ENCODE measurements at regions not wholly inside any gene's neighbourhood (a gene's known extent, or its start where the extent isn't known, plus 50 kb on each side); places are given as distances from the start of the nearest gene placed in this dataset.
"Not testable (repeated sequence)": the region's sequence is repeated elsewhere in the genome, so short reads cannot be mapped to it uniquely, and the experiment has no call there.

GRCh38 chr6:92710048-92710447 is 709.3 kb downstream of the EPHA7 start:
- DNase-seq (ENCODE audit: low spot score): no peak

DNA sequence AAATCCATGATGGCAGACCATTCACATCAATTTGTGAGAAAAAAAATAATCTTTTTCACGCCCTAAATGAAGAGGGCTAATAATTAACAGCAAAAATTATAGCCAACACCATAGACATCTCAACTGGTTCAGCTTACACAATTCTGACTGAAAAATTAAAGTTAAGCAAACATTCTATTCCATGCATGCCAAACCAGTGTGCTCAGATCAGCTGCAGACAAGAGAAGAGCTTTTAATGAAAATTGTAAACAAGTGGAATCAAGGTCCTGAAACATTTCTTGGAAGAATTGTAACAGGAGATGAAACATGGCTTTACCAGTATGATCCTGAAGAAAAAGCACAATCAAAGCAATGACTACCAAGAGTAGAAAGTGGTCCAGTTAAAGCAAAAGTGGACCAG is 710.4 kb downstream of the EPHA7 start:
- no peak for DNase-seq (ENCODE audit: low spot score)

DNA sequence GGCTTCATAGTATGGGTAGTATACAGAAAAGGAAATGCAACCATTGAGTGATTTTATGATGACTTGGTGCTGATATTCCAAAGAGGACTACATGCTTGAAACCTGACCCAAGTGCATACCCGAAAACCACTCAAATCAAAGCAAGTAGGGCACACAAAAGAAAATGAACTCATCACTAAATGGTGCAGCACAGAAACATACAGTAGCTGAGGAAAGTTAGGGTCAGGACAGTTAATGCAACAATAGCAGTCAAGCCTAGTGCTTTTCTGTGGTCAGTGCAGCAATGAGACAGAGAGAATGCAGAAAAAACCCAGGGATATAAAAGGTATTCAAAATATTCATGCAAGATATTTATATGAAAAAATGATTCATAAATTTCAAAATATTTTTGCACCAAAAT is 711.1 kb downstream of the EPHA7 start:
- no peak for DNase-seq (ENCODE audit: low spot score)

DNA sequence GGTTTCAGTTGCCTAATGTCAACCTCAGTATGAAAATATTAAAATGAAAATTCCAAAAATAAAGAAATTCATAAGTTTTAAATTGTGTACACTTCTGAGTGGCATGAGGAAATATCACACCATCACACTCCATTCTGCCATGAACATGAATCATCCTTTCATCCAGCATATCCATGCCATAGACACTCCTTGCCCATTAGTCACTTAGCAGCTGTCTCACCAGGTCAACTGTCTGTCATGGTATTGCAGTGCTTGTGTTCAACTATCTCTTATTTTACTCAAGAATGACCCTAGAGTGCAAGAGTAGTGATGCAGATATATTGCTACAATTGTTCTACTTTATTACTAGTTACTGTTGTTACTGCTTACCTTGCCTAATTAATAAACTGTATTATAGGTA is 712.4 kb downstream of the EPHA7 start:
- DNase-seq (ENCODE audit: low spot score): no peak

- no peak for DNase-seq (ENCODE audit: low spot score)
These were observed 717.8 kb downstream of the EPHA7 start for GRCh38 chr6:92701425-92702096.

- no peak for DNase-seq (ENCODE audit: low spot score)
These were observed 718.9 kb downstream of the EPHA7 start for GRCh38 chr6:92700411-92700810.

DNA sequence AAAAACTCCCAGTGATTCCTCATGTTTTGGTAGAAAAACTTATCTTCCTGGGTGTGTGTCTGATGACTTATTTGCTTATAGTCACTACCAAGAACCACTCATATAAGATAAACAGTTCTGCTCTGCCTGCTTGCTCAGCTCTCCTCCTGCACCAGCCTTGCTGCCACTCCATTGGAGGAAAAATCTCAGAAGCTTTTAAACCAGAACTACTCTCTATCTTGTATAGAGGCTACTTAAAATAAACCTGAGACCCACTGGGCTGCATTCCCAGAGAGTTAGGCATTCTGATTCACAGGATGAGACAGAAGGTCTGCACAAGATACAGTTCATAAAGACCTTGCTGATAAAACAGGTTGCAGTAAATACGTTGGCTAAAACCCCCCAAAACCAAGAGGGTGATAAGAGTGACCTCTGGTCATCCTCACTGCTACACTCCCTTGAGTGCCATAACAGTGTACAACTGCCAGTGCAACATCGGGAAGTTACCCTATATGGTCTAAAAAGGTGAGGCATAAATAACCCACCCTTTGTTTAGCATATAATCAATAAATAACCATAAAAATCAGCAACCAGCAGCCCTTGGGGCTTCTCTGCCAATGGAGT is 728.3 kb downstream of the EPHA7 start:
- no peak for DNase-seq (ENCODE audit: low spot score)

DNA sequence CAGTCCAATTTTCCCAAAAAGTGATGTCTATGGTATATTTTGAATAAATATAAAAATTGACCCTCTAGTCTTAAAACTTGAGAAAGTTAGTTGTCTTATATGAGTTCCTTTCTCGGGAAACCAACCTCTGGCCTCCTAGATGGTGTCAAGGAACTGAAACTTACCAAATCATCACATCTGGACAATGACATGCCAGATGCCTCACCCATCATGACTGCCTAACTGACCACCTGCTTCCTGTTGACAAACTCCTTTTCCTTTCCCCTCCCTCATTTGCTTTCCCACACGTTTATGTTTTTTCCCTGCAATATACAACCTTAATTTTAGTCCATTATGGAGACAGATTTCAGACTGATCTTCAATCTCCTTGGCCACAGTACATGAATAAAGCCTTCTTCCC is 731.0 kb downstream of the EPHA7 start:
- no peak for DNase-seq (ENCODE audit: low spot score)

DNA sequence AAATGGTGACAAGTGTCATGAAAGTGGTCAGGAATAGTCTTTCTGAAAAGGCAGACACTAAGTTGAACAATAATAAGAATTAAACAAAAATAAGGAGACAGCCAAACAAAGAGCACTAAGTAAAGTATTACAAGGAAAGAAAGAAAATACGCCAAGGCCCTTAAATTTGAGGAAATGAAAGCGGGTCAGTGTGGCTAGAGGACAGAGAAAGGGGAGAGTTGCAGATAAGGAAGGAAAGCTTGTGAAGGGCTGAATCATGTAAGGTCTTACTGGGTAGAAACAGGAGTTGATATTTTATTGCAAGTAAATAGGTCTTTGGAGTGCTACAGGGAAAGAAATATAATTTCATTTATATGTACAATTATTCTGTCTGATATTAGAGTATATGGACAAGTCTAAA is 732.1 kb downstream of the EPHA7 start:
- no peak for DNase-seq (ENCODE audit: low spot score)

- DNase-seq (ENCODE audit: low spot score): no peak
These were observed 735.0 kb downstream of the EPHA7 start for GRCh38 chr6:92684386-92684785.

DNA sequence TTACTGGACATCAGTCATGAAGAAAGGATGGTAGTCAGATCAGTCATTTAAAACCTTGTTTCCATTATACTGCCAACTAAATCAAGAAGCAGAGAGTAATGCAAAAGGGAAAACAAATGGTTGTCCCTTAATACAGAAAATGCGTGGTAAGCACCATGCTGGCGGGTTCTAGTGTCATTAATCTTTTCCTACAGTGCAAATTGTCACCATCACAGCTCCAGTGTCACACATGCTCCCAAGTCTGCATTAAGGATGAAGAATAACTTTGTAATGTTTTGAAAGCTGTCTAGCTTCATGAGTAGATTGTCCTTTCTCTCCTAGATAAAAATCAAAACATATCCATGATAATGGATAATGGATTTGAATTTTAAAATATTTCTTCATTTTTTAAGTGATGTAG is 735.6 kb downstream of the EPHA7 start:
- no peak for DNase-seq (ENCODE audit: low spot score)

DNA sequence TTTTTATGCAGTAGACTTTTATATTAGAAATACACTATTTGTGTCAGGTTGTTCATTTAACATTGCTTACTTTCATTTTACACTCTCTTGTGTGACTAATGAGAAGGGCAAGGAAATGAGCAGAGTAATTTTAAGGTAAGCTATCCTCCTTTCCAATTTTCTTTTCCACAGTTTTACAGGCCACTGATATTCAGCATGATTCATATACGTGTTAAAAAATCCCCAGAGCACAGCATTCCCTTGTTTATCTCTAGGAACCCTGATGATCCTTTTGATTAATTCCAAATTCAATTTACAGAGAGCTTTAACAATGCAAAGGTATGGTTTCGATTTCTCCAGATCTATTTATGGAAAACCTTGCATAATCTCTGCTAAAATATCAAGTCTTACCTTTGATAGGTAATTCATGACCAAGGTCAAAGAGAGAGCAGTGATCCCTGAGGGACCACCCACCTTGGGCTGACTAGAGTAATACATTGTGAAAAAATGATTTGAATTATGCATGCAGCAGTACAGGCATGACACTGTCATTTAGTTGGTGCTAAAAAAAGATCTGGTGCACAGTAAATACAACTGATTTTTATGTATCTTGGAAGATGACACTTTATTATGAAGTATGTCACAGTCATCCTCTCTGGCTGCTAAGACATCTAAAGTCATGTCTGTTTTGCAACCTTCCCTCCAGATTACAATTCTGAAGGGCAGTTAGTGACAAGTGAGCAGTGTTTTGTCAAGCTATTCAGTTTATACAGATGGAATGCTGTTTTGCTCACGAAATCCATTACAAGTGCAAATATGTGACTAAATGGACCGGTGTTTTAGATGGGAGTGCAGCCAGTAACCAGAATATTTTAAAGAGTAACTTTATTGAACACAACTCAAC is 736.6 kb downstream of the EPHA7 start:
- DNase-seq (ENCODE audit: low spot score): no peak

DNA sequence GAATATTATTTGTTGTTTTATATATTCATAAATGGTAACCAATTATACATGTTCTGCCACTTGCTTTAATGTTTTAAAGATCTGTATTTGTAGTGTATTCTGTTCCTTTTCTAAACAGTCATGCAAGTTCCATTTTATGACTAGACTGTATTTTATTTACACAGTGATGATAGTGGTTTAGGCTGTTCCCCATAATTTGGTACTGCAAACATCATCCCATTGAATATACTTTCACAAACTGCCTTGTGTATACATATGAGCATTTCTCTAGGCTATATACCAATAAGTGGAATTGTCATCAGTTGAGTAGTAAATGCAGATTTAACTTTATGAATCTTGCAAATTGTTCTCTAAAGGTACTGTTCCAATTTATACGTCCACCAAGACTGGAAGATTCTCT is 738.0 kb downstream of the EPHA7 start:
- no peak for DNase-seq (ENCODE audit: low spot score)

DNA sequence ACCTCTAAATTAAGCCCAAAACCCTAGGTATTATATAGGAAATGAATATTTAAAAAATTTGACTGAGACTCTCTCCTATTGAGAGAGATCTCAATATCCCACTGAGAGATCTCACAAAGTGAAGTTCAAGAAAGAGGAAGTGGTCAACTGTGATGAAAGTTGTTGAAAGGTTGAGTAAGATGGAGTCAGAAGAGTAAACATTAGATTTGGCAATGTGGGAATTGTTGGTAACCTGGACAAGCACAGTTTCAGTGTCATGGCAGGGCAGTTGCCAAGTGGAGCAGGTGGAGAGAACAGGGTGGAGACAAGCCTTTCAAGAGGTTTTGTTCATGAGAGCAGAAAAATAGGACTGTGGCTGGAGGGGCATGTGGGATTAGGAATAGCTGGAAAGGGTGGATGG is 747.9 kb downstream of the EPHA7 start:
- DNase-seq (ENCODE audit: low spot score): not testable (repeated sequence)

- no peak for DNase-seq (ENCODE audit: low spot score)
These were observed 751.5 kb downstream of the EPHA7 start for GRCh38 chr6:92667843-92668242.

DNA sequence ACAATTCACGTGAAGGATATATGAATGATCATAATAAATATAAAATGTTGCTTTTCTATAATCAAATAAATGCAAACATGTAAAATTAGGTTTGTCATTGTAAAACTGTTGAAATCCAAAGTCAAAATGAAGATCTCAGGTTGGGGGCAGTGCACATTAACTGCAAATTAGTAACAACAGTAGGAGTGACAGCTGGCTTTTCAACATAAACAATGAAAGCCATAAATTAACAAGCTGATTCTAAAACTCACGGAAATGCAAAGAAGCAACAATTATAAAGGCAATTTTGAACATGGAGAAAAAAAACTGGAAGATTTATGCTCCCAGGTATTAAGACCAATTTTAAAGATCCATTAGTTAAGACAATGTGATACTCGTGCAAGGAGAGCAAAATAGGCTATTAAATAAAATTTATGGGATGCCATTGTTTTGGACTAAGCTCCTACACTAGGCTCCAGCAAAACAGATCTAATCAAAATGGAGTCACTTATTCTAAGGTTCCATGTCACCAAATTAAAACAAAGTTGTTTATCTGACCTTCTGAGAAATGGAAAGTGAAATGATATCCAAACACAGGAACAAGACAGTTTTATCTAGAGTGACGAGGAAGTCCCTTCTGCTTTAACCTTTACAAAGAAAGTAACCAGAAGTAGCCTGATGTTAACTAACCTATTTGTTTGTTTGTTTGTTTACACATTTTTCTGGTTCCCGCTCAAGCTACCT is 770.8 kb downstream of the EPHA7 start:
- DNase-seq (ENCODE audit: low spot score): no peak

DNA sequence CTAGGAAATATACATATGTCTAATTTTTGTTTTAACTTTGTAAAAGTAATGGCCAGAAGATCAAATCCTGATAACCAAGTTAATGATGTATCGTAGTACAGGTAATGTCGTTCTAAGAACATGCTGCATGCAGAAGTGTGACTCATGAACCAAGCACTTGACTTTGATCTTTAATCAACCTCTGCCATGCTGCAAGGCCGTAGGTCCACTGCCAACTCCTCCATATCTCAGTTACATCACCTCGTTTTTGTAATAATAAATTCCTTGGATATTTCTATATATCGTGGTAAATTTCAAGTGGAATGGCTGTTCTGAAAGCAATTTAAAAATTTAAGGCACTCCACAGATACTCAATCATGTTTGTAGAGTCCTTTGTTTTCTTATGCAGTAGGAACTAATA is 771.7 kb downstream of the EPHA7 start:
- no peak for DNase-seq (ENCODE audit: low spot score)

DNA sequence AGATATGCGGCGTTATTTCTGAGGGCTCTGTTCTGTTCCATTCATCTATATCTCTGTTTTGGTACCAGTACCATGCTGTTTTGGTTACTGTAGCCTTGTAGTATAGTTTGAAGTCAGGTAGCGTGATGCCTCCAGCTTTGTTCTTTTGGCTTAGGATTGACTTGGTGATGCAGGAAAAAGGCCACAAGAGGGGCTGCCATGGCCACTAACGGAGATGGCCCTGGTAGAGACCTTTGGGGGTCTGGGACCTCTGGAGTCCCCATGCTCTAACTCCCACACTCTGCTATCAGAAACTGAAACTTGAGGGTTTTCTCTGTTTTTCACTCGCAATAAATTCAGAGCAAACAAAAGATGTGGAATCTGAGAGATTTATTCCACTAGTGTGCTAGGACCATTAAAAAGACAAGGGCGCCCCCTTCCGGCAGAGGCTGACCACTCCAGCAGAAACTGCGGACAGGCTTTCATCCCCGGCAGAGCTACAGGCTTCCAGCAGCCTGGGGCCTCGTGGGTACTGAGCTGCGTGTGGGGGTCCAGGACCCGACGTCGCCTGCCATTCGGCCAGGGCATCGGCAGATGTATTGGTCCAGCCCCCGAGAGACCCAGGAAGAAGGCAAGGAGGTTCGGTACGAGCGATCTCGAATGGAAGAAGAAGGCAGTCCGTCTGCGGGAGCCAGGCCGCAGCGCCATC is 775.1 kb downstream of the EPHA7 start:
- DNase-seq (ENCODE audit: low spot score): peak; percentile 63

DNA sequence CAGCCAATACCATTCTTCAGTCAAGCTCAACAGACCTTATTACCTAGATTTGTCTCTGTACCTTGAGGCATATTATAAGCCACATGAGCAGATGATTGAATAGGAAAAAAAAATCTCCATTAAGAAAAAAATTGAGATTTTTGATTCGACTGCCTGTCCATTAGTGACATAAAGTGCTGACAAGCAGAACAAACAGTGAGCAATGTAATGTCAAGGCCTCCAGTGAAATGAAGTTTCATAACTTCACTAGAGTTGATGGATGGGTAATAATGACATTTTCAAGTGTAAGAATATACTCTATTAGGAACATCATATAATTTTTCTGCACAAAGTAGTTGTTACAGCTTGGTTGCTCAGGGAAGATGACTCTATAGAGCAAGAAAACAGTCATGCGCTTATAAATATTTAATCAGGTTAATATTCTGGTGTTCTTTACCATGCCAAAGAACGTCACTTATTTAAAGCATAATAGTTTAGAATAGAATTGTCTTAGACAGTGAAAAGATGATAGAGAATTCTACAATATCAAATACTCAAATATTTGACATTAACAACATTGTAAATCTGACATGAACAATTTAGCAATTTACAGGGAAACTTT is 783.7 kb downstream of the EPHA7 start:
- no peak for DNase-seq (ENCODE audit: low spot score)

DNA sequence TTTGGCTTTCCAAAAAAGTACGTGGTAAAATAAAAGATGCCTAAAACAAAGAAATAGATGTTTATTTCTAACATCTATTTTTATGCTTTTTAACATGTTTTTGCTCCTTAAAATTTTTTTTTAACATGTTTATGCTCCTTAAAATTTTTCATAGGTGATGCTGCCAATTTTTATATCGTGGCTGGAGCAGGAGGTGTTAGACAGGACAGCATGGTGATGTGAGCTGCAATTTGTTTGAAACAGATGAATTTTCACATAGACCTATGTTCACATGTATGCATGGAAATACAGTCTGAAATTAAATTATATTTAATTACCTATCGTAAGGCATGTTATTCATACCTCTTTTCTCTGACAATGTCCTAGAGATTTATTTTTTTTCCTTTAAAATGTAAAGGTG is 784.8 kb downstream of the EPHA7 start:
- DNase-seq (ENCODE audit: low spot score): no peak

DNA sequence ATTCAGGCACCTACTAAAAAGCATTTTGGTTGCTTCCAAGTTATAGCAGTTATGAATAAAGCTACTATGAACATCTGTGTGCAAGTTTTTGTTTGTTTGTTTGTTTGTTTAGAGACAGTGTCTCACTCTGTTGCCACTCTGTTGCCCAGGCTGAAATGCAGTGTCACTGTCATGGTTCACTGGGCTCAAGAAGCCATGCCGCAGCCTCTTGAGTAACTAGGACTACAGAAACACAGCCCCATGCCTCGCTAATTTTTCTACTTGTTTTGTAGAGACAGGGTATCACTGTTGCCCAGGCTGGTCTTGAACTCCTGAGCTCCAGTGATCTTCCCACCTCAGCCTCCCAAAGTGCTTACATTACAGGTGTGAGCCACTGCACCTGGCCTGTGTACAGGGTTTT is 795.9 kb downstream of the EPHA7 start:
- DNase-seq (ENCODE audit: low spot score): no peak

DNA sequence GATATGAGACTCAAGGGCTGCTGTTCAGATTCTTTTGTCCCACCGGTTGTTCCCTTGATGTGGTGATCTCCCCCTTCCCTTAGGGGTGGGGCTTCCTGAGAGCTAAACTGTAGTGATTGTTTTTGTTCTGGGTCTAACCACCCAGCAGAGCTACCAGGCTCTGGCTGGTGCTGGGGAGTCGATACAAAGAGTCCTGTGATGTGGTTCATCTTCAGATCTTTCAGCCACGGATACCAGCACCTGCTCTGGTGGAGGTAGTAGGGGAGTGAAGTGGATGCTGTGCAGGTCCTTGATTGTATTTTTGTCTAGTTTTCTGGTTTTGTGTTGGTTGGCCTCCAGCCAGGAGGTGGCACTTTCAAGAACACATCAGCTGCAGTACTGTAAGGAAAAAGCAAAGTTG is 801.6 kb downstream of the EPHA7 start:
- DNase-seq (ENCODE audit: low spot score): no peak
